ENCODE measurements at regions not wholly inside any gene's neighbourhood (a gene's known extent, or its start where the extent isn't known, plus 50 kb on each side); places are given as distances from the start of the nearest gene placed in this dataset.

- TF ChIP-seq RAD21 (IDR thresholded peaks at IDR 0.05; ENCODE audit: low read depth) = no peak
- TF ChIP-seq EGR1 (IDR thresholded peaks at IDR 0.05) = no peak
- TF ChIP-seq TAF1 (IDR thresholded peaks at IDR 0.05; ENCODE audit: low read depth) = no peak
- no peak for TF ChIP-seq EP300 (IDR thresholded peaks at IDR 0.05; ENCODE audit: borderline replicate concordance)
- TF ChIP-seq CEBPB (IDR thresholded peaks at IDR 0.05) = no peak
- no peak for TF ChIP-seq NFIC (IDR thresholded peaks at IDR 0.05)
- TF ChIP-seq MAX (IDR thresholded peaks at IDR 0.05) = no peak
- TF ChIP-seq YY1 (IDR thresholded peaks at IDR 0.05; ENCODE audit: low read depth) = no peak
- TF ChIP-seq REST (IDR thresholded peaks at IDR 0.05; ENCODE audit: low read depth) = no peak
- TF ChIP-seq USF1 (IDR thresholded peaks at IDR 0.05) = no peak
- no peak for TF ChIP-seq CREB1 (IDR thresholded peaks at IDR 0.05; ENCODE audit: low read depth)
- no peak for TF ChIP-seq TEAD4 (IDR thresholded peaks at IDR 0.05)
- no peak for TF ChIP-seq FOXM1 (IDR thresholded peaks at IDR 0.05; ENCODE audit: borderline replicate concordance, low read depth)
- no peak for TF ChIP-seq TCF12 (IDR thresholded peaks at IDR 0.05; ENCODE audit: low read depth)
- TF ChIP-seq ZBTB7A (IDR thresholded peaks at IDR 0.05; ENCODE audit: low read depth) = no peak
Observed at GRCh38 chr2:48183991-48184390, 130.5 kb upstream of the FOXN2 start.

GRCh38 chr2:48187503-48187902 is 127.0 kb upstream of the FOXN2 start:
- no peak for TF ChIP-seq CREB1 (IDR thresholded peaks at IDR 0.05; ENCODE audit: low read depth)
- no peak for TF ChIP-seq EP300 (IDR thresholded peaks at IDR 0.05; ENCODE audit: borderline replicate concordance)
- TF ChIP-seq CEBPB (IDR thresholded peaks at IDR 0.05) = no peak
- TF ChIP-seq TCF12 (IDR thresholded peaks at IDR 0.05; ENCODE audit: low read depth) = no peak
- no peak for TF ChIP-seq YY1 (IDR thresholded peaks at IDR 0.05; ENCODE audit: low read depth)
- no peak for TF ChIP-seq TAF1 (IDR thresholded peaks at IDR 0.05; ENCODE audit: low read depth)
- no peak for TF ChIP-seq USF1 (IDR thresholded peaks at IDR 0.05)
- TF ChIP-seq NFIC (IDR thresholded peaks at IDR 0.05) = no peak
- TF ChIP-seq RAD21 (IDR thresholded peaks at IDR 0.05; ENCODE audit: low read depth) = no peak
- TF ChIP-seq REST (IDR thresholded peaks at IDR 0.05; ENCODE audit: low read depth) = no peak
- TF ChIP-seq EGR1 (IDR thresholded peaks at IDR 0.05) = no peak
- no peak for TF ChIP-seq ZBTB7A (IDR thresholded peaks at IDR 0.05; ENCODE audit: low read depth)
- TF ChIP-seq TEAD4 (IDR thresholded peaks at IDR 0.05) = no peak
- TF ChIP-seq FOXM1 (IDR thresholded peaks at IDR 0.05; ENCODE audit: borderline replicate concordance, low read depth) = no peak

- TF ChIP-seq MAX (IDR thresholded peaks at IDR 0.05) (no peak), TCF12 (IDR thresholded peaks at IDR 0.05; ENCODE audit: low read depth) (no peak), TEAD4 (IDR thresholded peaks at IDR 0.05) (no peak), YY1 (IDR thresholded peaks at IDR 0.05; ENCODE audit: low read depth) (no peak), CREB1 (IDR thresholded peaks at IDR 0.05; ENCODE audit: low read depth) (no peak), NFIC (IDR thresholded peaks at IDR 0.05) (no peak), USF1 (IDR thresholded peaks at IDR 0.05) (no peak), CEBPB (IDR thresholded peaks at IDR 0.05) (no peak), ZBTB7A (IDR thresholded peaks at IDR 0.05; ENCODE audit: low read depth) (no peak), EP300 (IDR thresholded peaks at IDR 0.05; ENCODE audit: borderline replicate concordance) (no peak), RAD21 (IDR thresholded peaks at IDR 0.05; ENCODE audit: low read depth) (no peak), FOXM1 (IDR thresholded peaks at IDR 0.05; ENCODE audit: borderline replicate concordance, low read depth) (no peak), EGR1 (IDR thresholded peaks at IDR 0.05) (no peak), TAF1 (IDR thresholded peaks at IDR 0.05; ENCODE audit: low read depth) (no peak), REST (IDR thresholded peaks at IDR 0.05; ENCODE audit: low read depth) (no peak)
Observed at GRCh38 chr2:48189552-48190228, 124.8 kb upstream of the FOXN2 start.
